Upper lobe of left lung (tissue), 4 donors: ENCODE measurements at regions not wholly inside any gene's neighbourhood (a gene's known extent, or its start where the extent isn't known, plus 50 kb on each side); places are given as distances from the start of the nearest gene placed in this dataset.

Experiments used
- EP300 ChIP-seq, 4 donors: sonication (generic); formaldehyde crosslinking; IDR thresholded peaks; one replicate each; pipeline ENCODE4 v1.5.1; 2017; ENCODE audit warnings: antibody characterized with exemption in 4 of 4, control low read depth in 2 of 4
- POLR2A ChIP-seq, 4 donors: fragments of 450-650 bp; IDR thresholded peaks; one replicate each; pipeline ENCODE4 v1.5.1; 2016 to 2017; ENCODE audit warnings: antibody characterized with exemption in 4 of 4, mild to moderate bottlenecking in 2 of 4
- POLR2AphosphoS5 ChIP-seq, 2 donors: sonication (generic); formaldehyde crosslinking; IDR thresholded peaks; one replicate each; pipeline ENCODE4 v1.5.1; 2017; ENCODE audit warnings: antibody characterized with exemption in 2 of 2
- TF ChIP-seq, protein P1 (sequence below), 6 experiments: fragments of 450-650 bp in 4 of 6; fragments of 200-600 bp in 2 of 6; sonication (generic) in 2 of 6; IDR thresholded peaks; one replicate each; pipeline ENCODE4 v1.5.1; 2016 to 2019; ENCODE audit warnings: antibody characterized with exemption in 6 of 6

DNA sequence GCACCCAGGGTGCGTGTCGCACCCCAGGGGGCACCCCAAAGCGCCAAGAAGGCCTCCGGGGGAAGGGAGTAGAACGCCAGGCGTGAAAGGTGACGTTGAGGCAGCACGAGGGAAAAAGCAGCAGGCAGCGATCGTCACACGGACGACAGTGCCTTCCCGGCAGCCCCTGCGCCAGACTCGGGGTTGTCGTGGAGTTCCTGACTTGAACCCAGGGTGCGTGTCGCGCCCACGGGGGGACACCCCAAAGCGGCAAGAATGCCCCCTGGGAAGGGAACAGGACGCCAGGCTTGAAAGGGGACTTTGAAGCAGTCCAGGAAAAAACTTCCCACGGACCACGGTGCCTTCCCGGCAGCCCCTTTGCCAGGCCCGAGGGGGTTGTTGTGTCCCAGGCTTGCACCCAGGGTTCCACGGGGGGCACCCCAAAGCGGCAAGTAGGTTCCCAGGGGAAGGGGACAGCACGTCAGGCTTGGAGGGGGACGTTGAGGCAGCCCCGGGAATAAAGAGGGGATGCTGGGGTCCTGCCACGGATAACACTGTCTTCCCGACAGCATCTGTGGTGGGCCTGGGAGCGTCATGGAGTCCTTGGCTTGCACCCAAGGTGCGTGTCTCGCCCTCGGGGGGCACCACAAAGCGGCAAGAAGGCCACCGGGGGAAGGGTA, 159.2 kb upstream of the ALG10B start:
- TF ChIP-seq, protein P1, sequence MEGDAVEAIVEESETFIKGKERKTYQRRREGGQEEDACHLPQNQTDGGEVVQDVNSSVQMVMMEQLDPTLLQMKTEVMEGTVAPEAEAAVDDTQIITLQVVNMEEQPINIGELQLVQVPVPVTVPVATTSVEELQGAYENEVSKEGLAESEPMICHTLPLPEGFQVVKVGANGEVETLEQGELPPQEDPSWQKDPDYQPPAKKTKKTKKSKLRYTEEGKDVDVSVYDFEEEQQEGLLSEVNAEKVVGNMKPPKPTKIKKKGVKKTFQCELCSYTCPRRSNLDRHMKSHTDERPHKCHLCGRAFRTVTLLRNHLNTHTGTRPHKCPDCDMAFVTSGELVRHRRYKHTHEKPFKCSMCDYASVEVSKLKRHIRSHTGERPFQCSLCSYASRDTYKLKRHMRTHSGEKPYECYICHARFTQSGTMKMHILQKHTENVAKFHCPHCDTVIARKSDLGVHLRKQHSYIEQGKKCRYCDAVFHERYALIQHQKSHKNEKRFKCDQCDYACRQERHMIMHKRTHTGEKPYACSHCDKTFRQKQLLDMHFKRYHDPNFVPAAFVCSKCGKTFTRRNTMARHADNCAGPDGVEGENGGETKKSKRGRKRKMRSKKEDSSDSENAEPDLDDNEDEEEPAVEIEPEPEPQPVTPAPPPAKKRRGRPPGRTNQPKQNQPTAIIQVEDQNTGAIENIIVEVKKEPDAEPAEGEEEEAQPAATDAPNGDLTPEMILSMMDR (IDR thresholded peaks at IDR 0.05) = no peak
- TF ChIP-seq EP300 (IDR thresholded peaks at IDR 0.05) = no peak
- no peak for TF ChIP-seq POLR2AphosphoS5 (IDR thresholded peaks at IDR 0.05)
- TF ChIP-seq POLR2A (IDR thresholded peaks at IDR 0.05) = no peak
